Jurkat, Clone E6-1 (cell line): ENCODE measurements at regions not wholly inside any gene's neighbourhood (a gene's known extent, or its start where the extent isn't known, plus 50 kb on each side); places are given as distances from the start of the nearest gene placed in this dataset.
A peak's percentile ranks its signal among the peaks of the same experiment; 100 is the strongest.

ENCODE experiments used
- DNase-seq: peaks from one replicate; pipeline ENCODE4 v3.0.0-alpha.2; 2011; ENCODE audit warnings: low read depth, low spot score
- H3K4me3 ChIP-seq: 2 replicates; pipeline ENCODE4 v1.5.1; 2011; ENCODE audit warnings: mild to moderate bottlenecking, low read length, control low read depth, moderate library complexity

DNA sequence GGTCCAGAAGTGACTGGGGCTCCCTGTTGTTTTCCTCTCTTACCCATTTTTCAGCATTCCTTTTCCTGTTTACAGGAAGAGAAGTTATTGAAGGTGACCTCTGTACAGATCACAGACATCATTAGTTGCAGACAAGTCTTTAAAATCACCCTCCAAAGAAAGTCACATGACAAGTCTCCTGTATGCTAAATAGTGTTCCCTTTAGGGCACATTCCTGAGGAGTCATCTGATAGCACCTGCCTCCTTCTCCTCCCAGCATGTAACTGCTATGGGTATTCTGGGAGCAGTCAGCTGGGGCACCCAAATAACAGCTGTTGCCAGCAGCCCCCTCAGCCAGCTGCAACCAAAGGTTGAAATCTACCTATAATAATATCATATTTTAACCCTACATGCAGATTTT, 200.6 kb downstream of the PTGER3 start:
- no peak overlapping the region for H3K4me3 ChIP-seq
- no peak for DNase-seq

DNA sequence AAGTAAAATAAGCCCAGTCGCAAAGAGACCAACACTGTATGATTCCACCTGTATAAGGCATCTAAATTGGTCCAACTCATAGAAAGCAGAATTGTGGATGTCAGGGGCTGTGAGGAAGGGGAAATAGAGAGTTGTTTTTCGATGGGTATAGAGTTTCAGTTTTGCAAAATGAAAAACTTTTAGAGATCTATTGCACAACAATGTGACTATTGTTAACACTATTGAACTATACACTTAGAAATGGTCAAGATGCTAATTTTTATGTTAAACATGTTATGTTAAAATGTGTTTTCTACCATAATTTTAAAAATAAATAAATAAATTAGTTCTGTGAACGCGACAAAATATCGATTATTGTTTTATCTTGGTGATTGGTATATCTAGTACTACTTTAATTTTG, 192.4 kb downstream of the PTGER3 start:
- DNase-seq, result no peak
- H3K4me3 ChIP-seq, result no peak overlapping the region

DNA sequence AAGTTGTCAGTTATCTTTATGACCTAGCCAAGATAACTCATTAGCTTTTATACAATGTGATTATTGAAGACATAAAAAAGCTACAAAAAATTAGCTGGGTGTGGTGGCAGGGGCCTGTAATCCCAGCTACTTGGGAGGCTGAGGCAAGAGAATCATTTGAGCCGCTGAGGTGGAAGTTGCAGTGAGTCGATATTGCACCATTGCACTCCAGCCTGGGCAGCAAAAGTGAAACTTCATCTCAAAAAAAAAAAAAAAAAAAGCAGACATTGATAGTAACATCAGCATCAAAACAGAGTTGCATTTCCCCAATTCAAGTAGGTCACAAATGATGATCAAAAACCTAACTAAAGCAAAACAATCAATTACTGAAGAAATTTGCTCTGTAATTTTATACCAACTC, 191.4 kb downstream of the PTGER3 start:
- no peak for DNase-seq
- H3K4me3 ChIP-seq, result no peak overlapping the region

DNA sequence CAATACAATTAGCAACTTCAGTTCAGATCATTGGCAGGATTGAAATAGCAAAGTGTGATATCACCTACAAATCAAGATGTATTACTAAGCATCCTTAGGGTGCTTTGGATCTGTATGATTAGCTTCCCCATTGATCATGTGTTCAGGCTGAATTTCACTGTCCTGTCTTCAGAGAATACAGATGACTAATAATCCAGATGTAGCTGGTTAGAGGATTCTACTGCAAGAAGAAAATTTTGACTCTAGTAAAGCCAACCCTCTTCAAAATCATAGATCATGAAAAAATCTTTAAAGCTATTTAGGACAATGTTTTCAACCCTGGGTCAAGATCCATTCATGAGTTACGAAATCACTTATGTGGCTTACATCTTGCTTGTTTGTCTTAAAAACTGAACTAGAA, 184.4 kb downstream of the PTGER3 start:
- no peak overlapping the region for H3K4me3 ChIP-seq
- no peak for DNase-seq

DNA sequence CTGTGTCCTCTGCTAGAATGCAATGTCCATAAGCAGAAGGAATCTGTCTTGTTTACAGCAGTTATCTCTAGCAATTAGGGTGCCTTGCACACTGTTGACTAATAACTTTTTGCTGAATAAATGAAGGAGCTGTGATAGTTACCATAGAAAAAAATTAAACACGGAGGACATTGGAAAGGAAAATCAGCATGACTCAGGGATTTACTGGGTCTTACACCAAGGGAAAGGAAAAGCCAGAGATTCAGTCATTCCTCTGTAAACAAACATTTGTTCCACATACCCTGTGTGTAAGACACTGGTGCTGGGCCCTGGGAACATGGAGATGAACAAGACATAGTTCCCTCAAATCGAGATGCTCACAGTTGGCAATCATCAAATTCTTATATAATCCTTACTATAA, 183.3 kb downstream of the PTGER3 start:
- no peak overlapping the region for H3K4me3 ChIP-seq
- DNase-seq, result no peak

DNA sequence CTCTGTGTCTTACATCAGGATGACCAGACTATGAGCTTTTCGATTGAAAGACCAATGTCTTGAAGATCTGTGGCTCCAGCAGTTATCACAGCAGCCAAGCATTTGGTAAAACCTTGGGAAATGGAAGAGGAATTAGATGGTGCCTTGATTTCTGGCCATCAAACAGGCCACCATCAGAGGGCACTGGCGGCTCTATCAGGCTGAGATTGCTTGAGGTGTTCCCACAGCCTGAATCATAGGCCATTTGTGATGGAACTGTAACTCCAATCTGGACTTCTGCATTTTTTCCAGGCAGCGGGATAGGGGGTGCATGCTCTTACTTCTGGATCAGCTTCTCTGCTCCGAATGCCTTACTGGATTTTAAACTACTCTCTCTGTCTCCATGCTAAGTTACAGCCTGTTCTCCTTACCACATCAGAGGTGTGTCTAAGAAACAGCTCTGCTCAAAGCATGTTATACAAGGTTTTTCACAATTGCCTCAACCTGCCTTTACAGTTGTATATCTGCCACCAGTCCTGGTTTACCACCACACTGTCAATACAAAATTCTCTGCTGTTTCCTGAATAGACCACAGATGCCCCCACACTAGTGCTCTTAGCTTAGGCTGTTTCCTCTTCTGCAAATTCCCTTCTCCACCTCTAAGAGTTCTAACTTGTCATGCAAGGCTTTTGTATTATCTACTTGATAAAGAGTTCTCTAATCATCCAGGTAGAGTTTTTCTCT, 180.9 kb downstream of the PTGER3 start:
- H3K4me3 ChIP-seq, result peak overlapping the region; percentile 35
- peak; percentile 99 for DNase-seq

DNA sequence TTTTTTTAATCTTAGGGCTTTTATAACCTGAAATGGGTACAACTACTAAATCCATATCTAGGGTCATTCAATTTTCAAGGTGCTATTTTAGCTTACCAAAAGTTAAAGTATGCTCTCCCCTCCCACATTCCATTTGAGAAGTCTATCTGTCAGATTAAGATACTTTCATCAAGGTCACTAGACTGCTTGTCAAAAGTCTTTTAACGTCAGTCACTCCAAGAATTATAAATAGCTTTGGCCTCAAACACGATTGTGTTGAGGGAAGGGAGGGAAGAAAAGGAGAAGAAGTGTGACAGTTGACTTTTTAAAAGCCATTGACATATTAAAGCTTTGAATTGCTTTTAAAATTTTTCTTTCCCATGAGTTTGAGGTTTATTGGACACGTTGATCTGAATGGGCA, 175.8 kb downstream of the PTGER3 start:
- no peak overlapping the region for H3K4me3 ChIP-seq
- no peak for DNase-seq

DNA sequence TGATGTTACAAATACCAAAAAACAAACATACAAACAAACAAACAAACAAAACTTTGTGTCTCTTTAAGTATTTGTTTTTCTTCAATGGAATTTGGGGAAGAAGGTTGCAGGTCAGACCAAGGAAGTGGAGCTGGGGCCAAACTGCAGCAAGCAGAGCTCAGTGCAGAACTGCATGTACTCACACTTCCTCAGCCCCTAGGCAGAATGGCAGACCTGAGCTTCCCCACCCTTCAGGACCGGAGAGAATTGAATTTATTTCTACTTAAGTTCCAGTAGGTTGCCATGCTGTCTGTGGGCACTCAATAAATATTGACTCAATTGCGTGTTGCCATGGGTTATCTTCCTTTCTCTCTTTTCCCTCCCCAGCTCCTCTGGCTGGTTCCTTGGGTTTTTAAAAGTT, 173.6 kb downstream of the PTGER3 start:
- no peak overlapping the region for H3K4me3 ChIP-seq
- DNase-seq, result no peak

DNA sequence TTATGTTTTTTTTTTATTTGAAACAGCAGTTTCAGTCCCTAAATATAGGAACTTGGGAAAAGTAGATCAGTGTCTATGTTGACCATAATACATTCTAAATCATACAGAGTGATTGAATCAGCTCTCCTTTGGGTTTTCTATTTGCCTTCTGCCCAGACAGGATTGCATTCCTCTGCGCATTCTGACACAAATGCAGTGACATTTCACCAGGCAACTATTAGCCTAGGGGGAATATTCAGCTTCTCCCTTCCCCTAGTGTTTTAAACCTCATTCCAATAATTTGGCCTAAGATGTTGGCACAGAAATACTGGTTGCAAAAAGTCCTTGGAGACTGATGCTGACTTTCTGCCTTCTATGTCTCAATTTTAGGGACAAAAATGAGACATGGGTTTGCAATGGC, 172.8 kb downstream of the PTGER3 start:
- H3K4me3 ChIP-seq, result no peak overlapping the region
- no peak for DNase-seq

DNA sequence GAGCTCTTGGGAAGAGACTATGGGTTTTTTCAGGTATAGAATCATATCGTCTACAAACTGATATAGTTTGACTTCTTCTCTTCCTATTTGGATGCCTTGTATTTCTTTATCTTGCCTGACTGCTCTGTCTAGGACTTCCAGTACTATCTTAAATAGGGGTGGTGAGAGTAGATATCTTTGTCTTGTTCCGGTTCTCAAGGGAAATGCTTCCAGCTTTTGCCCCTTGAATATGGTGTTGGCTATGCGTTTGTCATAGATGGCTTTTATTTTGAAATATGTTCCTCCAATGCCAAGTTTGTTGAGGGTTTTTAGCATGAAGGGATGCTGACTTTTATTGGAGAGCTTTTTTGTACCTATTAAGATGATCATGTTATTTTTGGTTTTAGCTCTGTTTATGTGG, 170.3 kb downstream of the PTGER3 start:
- H3K4me3 ChIP-seq, result no peak overlapping the region
- no peak for DNase-seq

DNA sequence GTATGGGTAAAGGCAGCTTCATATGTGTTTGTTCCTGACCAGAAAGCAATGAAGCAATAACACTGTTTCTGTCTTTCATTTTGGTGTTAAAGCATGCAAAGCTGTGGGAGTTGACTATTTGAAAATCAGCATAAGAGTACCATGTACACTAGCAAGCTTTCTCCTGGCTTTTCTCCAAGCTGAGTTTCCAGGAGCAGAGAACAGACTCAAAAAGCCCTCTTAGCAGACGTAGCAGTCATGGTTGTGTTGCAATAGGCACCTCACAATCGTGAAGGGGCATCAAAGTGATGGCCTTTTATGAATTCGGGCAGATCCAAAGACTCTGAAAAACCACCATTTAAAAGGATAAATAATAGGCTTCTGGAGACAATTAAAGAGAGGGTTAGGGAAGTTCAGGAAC, 159.7 kb downstream of the PTGER3 start:
- DNase-seq, result no peak
- H3K4me3 ChIP-seq, result no peak overlapping the region

DNA sequence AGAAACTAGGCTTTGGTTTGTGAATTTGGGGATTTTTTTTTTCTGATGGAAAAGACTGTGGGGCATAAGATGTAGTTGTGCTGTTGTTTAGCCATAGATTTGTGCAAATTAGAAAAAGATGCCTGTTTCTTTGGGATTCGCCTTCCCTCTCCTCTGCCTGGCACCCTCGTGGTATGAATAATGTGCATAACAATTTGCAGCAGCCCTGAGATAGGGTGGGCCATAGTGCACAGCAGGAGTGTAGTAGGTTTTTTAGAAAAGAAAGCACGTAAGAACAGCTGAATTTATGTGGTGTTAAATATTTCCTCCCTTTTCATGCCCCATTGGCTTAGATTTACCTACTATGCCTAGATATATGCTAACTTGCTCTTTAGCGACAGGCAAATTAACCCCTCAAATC, 158.9 kb downstream of the PTGER3 start:
- no peak overlapping the region for H3K4me3 ChIP-seq
- DNase-seq, result no peak

DNA sequence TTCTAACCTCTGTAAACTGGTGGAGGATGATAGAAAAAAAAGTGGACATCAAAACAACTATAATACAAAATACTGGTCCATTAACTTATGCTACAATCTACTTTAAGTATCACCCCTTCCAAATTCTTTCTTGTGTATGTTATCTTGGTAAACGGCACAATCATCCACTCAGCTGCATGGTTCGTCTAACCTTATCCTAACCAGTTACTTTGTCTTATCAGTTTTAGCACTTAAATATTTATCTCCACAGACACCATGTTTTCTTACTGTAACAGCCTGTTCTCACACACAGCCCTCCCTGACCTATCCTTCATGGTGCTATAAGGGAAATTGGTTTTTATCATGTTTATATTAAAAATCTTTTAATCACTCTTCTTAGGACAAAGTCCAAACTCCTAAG, 157.2 kb downstream of the PTGER3 start:
- H3K4me3 ChIP-seq, result no peak overlapping the region
- DNase-seq, result no peak

DNA sequence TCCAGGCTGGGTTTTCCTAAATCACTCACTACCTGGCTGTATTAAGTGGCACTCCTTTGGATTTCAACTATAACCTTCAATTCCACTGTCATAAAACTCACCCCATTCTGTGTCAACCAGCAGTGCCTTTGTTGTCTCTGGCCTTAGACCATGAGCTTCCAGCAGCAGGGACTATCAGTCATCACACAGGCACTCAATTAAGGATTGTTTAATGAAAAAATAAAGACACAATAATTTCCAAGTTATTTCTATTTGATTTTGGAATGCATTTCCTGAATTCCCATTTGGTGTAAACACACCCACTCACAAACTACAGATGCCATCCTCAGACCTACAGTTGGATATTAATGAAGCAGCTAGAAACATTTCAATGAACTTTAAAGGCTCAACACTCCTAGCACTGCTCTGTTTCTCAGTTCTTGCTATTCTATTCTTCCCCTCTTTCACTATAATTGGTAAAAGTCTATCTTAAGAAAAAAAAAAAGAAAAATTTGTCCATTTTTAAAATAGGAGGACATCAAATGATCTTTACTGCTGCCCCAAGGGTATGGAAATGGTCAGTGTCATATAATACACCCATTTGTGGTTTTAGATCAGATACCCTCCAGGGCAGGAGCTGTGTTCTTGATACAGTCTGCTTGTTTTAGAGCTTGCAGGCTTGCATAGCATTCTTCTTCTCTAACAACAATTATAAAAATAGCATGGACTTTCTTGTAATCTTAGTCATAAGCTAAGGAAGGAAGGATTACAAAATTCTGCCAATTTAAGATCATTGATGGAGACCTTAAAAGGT, 156.4 kb downstream of the PTGER3 start:
- no peak for DNase-seq

DNA sequence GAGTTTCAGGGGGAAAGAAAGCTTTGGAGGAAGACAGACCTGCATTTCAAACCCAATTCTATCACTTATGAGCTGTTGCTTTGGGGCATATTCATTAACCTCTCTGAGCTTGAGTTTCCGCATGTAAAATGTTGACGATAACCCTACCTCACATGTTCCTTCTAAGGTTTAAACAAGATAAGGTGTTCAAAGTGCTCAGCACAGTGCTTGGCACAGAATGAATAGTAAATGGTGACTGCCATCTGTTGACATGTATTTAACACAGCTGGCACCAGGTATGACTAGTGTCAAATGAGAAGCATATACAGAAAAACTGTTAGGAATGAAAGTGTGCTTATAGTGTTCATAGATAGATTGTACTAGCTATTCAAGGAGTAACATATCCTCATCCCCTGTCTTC, 155.5 kb downstream of the PTGER3 start:
- H3K4me3 ChIP-seq, result no peak overlapping the region
- no peak for DNase-seq

More for the DNA sequence above, 156.4 kb downstream of the PTGER3 start:
- H3K4me3 ChIP-seq, result no peak overlapping the region

DNA sequence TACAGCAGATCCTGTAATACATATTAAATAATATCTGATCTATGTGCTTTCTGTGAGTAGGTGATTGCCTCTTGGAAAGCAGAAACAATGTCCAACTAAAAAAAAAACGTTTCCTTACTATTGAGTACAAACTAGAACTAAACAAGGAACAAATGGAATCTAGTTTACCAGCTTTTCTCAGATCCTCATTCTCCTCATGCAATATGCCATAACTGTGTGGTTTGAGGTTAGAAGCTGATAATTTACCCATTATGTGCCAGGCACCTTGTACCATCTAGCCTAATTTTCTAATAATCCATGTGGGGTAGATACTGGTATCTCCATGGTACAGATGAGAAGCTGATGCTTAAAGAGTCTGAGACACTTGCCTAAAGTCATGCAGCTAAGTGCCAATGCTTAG, 154.7 kb downstream of the PTGER3 start:
- no peak for DNase-seq
- no peak overlapping the region for H3K4me3 ChIP-seq

DNA sequence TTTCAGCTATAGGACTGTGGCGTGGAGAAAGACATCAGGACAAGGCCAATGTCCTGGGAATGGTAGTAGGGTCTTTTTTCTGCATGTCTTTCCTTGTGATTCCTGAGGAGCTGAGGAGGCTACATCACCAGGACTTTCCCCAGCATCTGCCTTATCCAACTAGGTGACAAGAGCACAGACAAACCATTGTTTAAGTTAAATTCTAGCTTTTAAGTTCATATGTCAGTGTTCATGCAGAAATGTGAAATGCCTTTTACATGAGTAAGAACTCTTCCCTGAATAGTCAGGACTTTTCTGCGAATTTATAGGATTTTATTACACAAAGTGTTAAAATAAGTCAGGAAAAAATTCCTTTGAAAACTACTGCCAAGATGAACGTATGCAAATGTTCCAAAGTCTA, 154.2 kb downstream of the PTGER3 start:
- DNase-seq, result no peak
- H3K4me3 ChIP-seq, result no peak overlapping the region

DNA sequence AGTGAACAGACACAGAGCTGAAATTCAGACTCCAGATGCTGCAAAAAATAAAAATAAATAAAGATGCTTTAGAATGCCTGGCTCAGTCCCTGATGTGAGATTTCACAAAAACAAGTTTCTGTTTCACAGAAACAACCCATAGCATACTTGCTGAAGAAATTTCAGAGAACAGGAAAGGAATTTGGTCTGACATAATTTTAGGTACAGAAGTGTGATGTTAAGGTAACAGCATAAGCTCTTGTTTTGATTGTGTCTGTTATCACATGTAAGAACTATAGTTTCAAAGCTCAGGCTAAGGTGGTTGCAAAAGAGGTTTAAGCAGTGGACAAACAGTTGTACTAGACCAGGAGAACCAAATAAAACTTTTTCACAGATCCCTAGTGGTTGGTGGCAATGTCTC, 152.1 kb downstream of the PTGER3 start:
- no peak overlapping the region for H3K4me3 ChIP-seq
- no peak for DNase-seq

DNA sequence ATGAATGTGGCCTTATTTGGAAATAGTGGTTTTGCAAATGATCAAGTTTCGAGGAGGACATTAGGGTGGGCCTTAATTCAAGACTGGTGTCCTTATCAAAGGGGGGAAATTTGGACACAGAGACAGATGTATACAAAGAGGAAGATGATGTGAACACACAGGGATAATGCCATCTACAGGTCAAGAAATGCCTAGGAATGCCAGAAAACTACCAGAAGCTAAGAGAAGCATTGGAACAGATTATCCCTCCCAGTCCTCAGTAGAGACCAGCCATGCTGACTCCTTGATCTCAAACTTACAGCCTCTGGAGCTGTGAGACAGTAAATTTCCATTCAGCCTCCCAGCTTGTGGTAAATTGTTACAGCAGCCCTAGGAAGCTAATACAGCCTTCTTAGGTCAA, 151.4 kb downstream of the PTGER3 start:
- H3K4me3 ChIP-seq, result no peak overlapping the region
- no peak for DNase-seq

DNA sequence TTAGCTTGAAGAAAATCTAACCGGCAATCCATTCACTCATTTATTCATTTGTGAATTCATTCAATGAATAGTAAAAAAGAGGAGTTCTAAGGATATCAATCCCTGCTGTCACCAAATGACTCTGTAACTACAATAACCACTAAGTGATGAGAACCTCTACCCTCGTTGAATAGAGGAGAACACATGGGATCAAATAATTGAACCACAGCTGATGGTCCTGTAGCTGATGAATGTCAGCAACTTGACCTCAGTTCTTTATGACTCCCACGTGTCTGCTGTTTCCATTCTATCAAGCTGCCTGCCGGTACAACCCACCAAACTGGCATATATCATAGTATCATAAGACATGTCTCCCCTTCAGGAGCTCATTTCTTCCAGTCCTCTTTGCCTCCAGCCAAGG, 150.3 kb downstream of the PTGER3 start:
- H3K4me3 ChIP-seq, result no peak overlapping the region
- DNase-seq, result no peak

DNA sequence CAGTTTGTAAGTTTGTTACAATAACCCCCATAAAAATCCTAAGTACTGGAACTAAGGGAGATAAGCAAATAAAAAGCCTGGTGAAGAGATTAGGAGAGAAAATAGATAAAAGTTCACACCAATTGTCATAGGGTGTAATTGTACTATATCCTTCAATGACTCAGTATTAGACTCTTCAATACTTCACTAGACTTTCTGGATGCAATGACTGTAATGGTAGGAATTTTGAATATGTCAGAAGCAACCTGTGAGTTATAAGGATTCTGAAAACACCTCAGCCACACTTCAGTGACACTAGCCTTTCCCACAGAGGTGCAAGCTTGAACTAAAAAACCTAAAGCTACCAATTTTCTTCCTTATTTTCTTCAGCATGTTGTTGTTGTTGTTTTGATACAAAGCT, 147.9 kb downstream of the PTGER3 start:
- no peak for DNase-seq
- H3K4me3 ChIP-seq, result no peak overlapping the region
